ENCODE measurements at regions not wholly inside any gene's neighbourhood (a gene's known extent, or its start where the extent isn't known, plus 50 kb on each side); places are given as distances from the start of the nearest gene placed in this dataset.

DNA sequence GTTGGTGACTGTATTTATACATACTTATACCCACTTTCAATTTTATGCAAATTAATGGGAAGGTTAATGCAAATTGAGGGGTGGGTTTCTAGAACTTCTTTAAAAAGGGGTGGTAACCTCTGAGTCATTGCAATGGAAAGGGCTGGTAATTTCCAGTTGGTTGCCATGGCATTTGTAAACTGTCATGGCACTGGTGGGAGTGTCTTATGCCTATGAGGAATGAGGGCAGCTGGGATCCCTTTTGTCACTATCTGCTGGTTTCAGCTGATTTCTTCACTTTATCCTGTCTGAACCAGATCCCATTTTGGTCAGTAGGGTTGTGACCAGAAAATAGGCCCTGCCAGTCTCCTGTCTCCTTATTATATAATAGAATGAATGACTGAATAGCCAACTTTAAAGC lies 1006.7 kb upstream of the GOT2 start:
- no peak for ATAC-seq
- no TSS peak for BruUV-seq (replicated peaks)

DNA sequence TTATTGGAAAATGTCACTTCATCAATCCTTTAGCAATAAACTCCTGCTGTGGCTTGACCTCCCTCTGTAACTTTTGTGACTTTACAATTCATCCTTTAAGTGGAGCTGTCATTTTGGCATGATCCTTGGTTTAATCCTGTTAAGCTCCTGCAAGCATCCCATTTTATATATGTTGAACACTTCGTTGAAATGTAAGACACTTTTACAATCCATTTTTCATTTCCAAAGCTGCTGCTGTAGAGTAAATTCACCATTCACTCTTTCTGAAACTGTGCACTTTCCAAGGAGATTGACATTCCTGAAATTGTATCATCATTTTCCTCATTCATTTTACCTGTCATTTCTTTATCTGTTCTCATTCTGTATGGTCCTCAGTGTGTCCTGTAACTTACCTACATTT lies 1003.2 kb upstream of the GOT2 start:
- DNase-seq (ENCODE audit: low read depth, low spot score), result no peak

More for the DNA sequence above, 1006.7 kb upstream of the GOT2 start:
- POLR2A ChIA-PET, result no interaction called here
- intact Hi-C loops (cut with micrococcal nuclease; ENCODE audit: unreplicated experiment), result no loop called here
- DNase-seq (ENCODE audit: low read depth, low spot score), result no peak
- Histone ChIP-seq H3K27ac (ENCODE audit: low read length) (no peak overlapping the region), H3K9me3 (ENCODE audit: control insufficient read depth, insufficient read depth, low read depth, low read length) (no peaks in the 10 kb centered on the region), H3K4me3 (ENCODE audit: low read depth in 2 of 2, low read length in 2 of 2) (no peak overlapping the region), H3K4me1 (ENCODE audit: control insufficient read depth, insufficient read depth, low read length) (no peaks in the 10 kb centered on the region), H3K36me3 (ENCODE audit: control insufficient read depth, insufficient read depth, low read length) (no peaks in the 10 kb centered on the region), H3K27me3 (ENCODE audit: control insufficient read depth, insufficient read depth, low read length) (no peaks in the 10 kb centered on the region)
- in situ Hi-C loops (cut with HindIII; ENCODE audit: low pct_unique_long_range_greater_than_20kb, low sequenced_read_pairs), result no loop called here
- TF ChIP-seq, protein P1, sequence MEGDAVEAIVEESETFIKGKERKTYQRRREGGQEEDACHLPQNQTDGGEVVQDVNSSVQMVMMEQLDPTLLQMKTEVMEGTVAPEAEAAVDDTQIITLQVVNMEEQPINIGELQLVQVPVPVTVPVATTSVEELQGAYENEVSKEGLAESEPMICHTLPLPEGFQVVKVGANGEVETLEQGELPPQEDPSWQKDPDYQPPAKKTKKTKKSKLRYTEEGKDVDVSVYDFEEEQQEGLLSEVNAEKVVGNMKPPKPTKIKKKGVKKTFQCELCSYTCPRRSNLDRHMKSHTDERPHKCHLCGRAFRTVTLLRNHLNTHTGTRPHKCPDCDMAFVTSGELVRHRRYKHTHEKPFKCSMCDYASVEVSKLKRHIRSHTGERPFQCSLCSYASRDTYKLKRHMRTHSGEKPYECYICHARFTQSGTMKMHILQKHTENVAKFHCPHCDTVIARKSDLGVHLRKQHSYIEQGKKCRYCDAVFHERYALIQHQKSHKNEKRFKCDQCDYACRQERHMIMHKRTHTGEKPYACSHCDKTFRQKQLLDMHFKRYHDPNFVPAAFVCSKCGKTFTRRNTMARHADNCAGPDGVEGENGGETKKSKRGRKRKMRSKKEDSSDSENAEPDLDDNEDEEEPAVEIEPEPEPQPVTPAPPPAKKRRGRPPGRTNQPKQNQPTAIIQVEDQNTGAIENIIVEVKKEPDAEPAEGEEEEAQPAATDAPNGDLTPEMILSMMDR (IDR thresholded peaks at IDR 0.05), result no peak
- TF ChIP-seq, protein P2, sequence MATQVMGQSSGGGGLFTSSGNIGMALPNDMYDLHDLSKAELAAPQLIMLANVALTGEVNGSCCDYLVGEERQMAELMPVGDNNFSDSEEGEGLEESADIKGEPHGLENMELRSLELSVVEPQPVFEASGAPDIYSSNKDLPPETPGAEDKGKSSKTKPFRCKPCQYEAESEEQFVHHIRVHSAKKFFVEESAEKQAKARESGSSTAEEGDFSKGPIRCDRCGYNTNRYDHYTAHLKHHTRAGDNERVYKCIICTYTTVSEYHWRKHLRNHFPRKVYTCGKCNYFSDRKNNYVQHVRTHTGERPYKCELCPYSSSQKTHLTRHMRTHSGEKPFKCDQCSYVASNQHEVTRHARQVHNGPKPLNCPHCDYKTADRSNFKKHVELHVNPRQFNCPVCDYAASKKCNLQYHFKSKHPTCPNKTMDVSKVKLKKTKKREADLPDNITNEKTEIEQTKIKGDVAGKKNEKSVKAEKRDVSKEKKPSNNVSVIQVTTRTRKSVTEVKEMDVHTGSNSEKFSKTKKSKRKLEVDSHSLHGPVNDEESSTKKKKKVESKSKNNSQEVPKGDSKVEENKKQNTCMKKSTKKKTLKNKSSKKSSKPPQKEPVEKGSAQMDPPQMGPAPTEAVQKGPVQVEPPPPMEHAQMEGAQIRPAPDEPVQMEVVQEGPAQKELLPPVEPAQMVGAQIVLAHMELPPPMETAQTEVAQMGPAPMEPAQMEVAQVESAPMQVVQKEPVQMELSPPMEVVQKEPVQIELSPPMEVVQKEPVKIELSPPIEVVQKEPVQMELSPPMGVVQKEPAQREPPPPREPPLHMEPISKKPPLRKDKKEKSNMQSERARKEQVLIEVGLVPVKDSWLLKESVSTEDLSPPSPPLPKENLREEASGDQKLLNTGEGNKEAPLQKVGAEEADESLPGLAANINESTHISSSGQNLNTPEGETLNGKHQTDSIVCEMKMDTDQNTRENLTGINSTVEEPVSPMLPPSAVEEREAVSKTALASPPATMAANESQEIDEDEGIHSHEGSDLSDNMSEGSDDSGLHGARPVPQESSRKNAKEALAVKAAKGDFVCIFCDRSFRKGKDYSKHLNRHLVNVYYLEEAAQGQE (IDR thresholded peaks at IDR 0.05; ENCODE audit: insufficient read depth in 1 of 2, low read depth in 2 of 2, low read length in 1 of 2), result no peak
- TF ChIP-seq SIN3A (IDR thresholded peaks at IDR 0.05; ENCODE audit: borderline replicate concordance, insufficient read depth, low read depth, low read length) (no peak), TCF7L2 (IDR thresholded peaks at IDR 0.05; ENCODE audit: low read depth, low read length) (no peak), POLR2AphosphoS5 (IDR thresholded peaks at IDR 0.05; ENCODE audit: low read depth, low read length) (no peak)
- CTCF ChIA-PET, result no interaction called here

More for the DNA sequence above, 1003.2 kb upstream of the GOT2 start:
- ChIA-PET POLR2A (no interaction called here), CTCF (no interaction called here)
- ATAC-seq, result no peak
- TF ChIP-seq, protein P2 (IDR thresholded peaks at IDR 0.05; ENCODE audit: insufficient read depth in 1 of 2, low read depth in 2 of 2, low read length in 1 of 2), result no peak
- TF ChIP-seq TCF7L2 (IDR thresholded peaks at IDR 0.05; ENCODE audit: low read depth, low read length) (no peak), SIN3A (IDR thresholded peaks at IDR 0.05; ENCODE audit: borderline replicate concordance, insufficient read depth, low read depth, low read length) (no peak), POLR2AphosphoS5 (IDR thresholded peaks at IDR 0.05; ENCODE audit: low read depth, low read length) (no peak)
- TF ChIP-seq, protein P1 (IDR thresholded peaks at IDR 0.05), result no peak
- Histone ChIP-seq H3K9me3 (ENCODE audit: control insufficient read depth, insufficient read depth, low read depth, low read length) (no peaks in the 10 kb centered on the region), H3K4me1 (ENCODE audit: control insufficient read depth, insufficient read depth, low read length) (no peaks in the 10 kb centered on the region), H3K27ac (ENCODE audit: low read length) (no peak overlapping the region), H3K4me3 (ENCODE audit: low read depth in 2 of 2, low read length in 2 of 2) (no peak overlapping the region), H3K36me3 (ENCODE audit: control insufficient read depth, insufficient read depth, low read length) (no peaks in the 10 kb centered on the region), H3K27me3 (ENCODE audit: control insufficient read depth, insufficient read depth, low read length) (no peaks in the 10 kb centered on the region)
- intact Hi-C loops (cut with micrococcal nuclease; ENCODE audit: unreplicated experiment), result no loop called here
- in situ Hi-C loops (cut with HindIII; ENCODE audit: low pct_unique_long_range_greater_than_20kb, low sequenced_read_pairs), result no loop called here
- no TSS peak for BruUV-seq (replicated peaks)

All from Panc1 (cell line).